HUES6 (cell line): ENCODE measurements at regions not wholly inside any gene's neighbourhood (a gene's known extent, or its start where the extent isn't known, plus 50 kb on each side); places are given as distances from the start of the nearest gene placed in this dataset.
"Not testable (repeated sequence)": the region's sequence is repeated elsewhere in the genome, so short reads cannot be mapped to it uniquely, and the experiment has no call there.

Experiments used
- H3K27ac ChIP-seq: 2 replicates; pipeline ENCODE4 v1.7.0; 2013; ENCODE audit warnings: low read depth, mild to moderate bottlenecking, low read length, inconsistent platforms
- H3K27me3 ChIP-seq: 2 replicates; pipeline ENCODE4 v1.6.1; 2013; ENCODE audit warnings: low read length; ENCODE audit not compliant: control insufficient read depth, insufficient read depth
- H3K36me3 ChIP-seq: 2 replicates; pipeline ENCODE4 v1.6.1; 2013; ENCODE audit warnings: low read length; ENCODE audit not compliant: control insufficient read depth, insufficient read depth
- H3K4me1 ChIP-seq: 2 replicates; pipeline ENCODE4 v1.6.1; 2013; ENCODE audit warnings: low read length; ENCODE audit not compliant: control insufficient read depth, insufficient read depth
- H3K4me3 ChIP-seq: 2 replicates; pipeline ENCODE4 v1.5.1; 2013; ENCODE audit warnings: low read depth, low read length
- H3K9ac ChIP-seq: one replicate; pipeline ENCODE4 v1.6.1; 2013; ENCODE audit warnings: mild to moderate bottlenecking, low read length
- H3K9me3 ChIP-seq: 2 replicates; pipeline ENCODE4 v1.6.1; 2013; ENCODE audit warnings: low read depth, low read length; ENCODE audit not compliant: control insufficient read depth, insufficient read depth

DNA sequence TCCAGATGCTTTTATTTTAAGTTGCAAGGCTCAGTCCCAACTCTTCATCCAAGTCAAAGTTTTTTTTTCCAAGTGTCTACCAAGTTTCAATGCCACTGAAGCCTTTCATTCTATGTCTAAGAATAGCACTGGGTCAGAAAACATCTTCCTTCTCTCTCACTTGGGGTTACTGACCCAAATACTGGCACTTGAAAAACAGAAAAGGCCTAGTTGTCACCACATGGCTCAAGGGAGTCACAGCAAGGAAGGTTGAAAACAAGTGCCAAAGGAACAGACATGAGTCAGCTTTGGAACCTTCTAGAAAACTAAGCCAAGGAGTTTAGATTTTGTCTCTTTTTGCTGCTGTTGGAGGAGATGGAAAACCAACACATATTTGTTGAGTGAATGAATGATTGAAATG, 146.5 kb downstream of the COPS8 start:
- H3K9me3 ChIP-seq: 0 out of 2 replicates have a peak, but pooled peaks cover 4% of the 10 kb centered on the region
- no peak overlapping the region for H3K27ac ChIP-seq
- H3K27me3 ChIP-seq: no peaks in the 10 kb centered on the region
- no peaks in the 10 kb centered on the region for H3K36me3 ChIP-seq
- H3K4me3 ChIP-seq: no peak overlapping the region
- H3K9ac ChIP-seq: no peak overlapping the region
- no peaks in the 10 kb centered on the region for H3K4me1 ChIP-seq

DNA sequence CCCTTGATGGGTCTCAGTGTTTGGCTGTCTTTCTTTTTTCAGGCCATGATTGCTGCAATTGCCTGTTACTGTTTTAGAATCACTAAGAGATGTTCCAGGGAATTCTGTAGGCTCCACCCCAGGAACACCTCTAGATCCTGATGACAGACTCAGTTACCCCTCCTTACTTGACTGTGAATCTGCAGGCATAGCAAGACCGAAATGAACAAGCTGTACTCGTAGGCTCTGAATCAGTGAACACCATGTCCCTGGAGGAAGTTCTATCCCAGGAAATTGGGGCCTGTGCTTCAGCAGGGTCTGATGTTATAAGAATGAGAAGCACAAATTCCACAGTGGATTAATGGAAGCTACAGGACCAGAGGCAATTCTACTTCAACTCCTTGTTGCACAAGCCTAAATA, 148.6 kb downstream of the COPS8 start:
- H3K36me3 ChIP-seq: no peaks in the 10 kb centered on the region
- no peak overlapping the region for H3K4me3 ChIP-seq
- H3K27ac ChIP-seq: no peak overlapping the region
- peaks cover 7% of the 10 kb centered on the region for H3K9me3 ChIP-seq
- H3K27me3 ChIP-seq: no peaks in the 10 kb centered on the region
- no peaks in the 10 kb centered on the region for H3K4me1 ChIP-seq
- no peak overlapping the region for H3K9ac ChIP-seq

- peaks cover 14% of the 10 kb centered on the region for H3K9me3 ChIP-seq
- no peaks in the 10 kb centered on the region for H3K4me1 ChIP-seq
- H3K4me3 ChIP-seq: no peak overlapping the region
- H3K9ac ChIP-seq: no peak overlapping the region
- H3K27me3 ChIP-seq: no peaks in the 10 kb centered on the region
- no peak overlapping the region for H3K27ac ChIP-seq
- no peaks in the 10 kb centered on the region for H3K36me3 ChIP-seq
Observed at GRCh38 chr2:237235383-237236095, 149.8 kb downstream of the COPS8 start.

DNA sequence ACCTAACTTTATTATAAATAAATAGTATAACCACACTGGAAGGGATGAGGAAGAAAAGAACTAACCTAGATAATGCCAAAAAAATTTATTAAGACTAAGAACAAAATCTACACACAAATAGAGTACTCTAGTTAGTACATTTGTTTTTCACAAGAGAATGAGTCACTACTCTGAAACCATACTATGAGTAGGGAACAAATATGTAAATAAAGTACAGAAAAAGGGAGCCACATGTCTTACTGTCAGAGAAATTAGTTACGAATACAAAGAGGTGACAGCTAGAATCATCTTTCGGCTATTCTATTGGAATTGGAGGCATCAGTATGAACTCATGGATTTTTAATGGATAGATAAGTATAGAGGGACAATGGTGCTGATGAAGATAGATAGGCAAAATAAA, 150.5 kb downstream of the COPS8 start:
- Histone ChIP-seq H3K9ac (no peak overlapping the region), H3K27ac (no peak overlapping the region), H3K27me3 (no peaks in the 10 kb centered on the region), H3K4me1 (no peaks in the 10 kb centered on the region), H3K36me3 (no peaks in the 10 kb centered on the region), H3K4me3 (no peak overlapping the region), H3K9me3 (peaks cover 19% of the 10 kb centered on the region)

GRCh38 chr2:237238249-237238648, 152.6 kb downstream of the COPS8 start:
- Histone ChIP-seq H3K4me1 (no peaks in the 10 kb centered on the region), H3K27ac (no peak overlapping the region), H3K9ac (no peak overlapping the region), H3K9me3 (peaks cover 39% of the 10 kb centered on the region), H3K36me3 (no peaks in the 10 kb centered on the region), H3K27me3 (no peaks in the 10 kb centered on the region), H3K4me3 (no peak overlapping the region)

DNA sequence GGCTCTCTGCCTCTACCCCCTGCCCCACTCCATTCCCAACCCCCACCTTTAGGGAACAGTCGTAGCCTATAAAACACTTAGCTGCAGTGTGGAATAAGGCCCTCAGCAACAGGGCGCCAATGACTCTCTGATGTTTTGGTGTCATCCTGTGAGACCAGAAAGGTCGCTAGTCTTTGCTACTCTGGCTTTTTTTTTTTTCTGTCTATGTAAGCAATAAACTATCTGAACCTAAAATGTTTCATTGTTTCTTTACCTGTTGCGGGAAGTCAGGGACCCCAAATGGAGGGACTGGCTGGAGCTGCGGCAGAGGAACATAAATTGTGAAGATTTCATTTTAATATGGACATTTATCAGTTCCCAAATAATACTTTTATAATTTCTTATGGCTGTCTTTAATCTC, 154.6 kb downstream of the COPS8 start:
- H3K9me3 ChIP-seq: peaks cover 51% of the 10 kb centered on the region
- no peaks in the 10 kb centered on the region for H3K27me3 ChIP-seq
- no peak overlapping the region for H3K27ac ChIP-seq
- H3K4me3 ChIP-seq: no peak overlapping the region
- H3K9ac ChIP-seq: no peak overlapping the region
- no peaks in the 10 kb centered on the region for H3K4me1 ChIP-seq
- H3K36me3 ChIP-seq: no peaks in the 10 kb centered on the region

DNA sequence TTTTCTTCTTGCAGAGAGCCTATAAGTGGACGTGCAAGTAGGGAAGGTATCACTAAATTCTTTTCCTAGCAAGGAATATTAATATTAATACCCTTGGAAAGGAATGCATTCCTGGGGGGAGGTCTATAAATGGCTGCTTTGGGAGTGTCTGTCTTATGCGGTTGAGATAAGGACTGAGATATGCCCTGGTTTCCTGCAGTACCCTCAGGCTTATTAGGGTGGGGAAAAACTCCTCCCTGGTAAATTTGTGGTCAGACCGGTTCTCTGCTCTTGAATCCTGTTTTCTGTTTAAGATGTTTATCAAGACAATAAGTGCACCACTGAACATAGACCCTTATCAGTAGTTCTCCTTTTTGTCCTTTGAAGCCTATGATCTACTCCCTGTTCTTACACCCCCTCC, 155.2 kb downstream of the COPS8 start:
- peaks cover 51% of the 10 kb centered on the region for H3K9me3 ChIP-seq
- not testable (repeated sequence) for H3K4me3 ChIP-seq, H3K9ac ChIP-seq, H3K27me3 ChIP-seq, H3K36me3 ChIP-seq, H3K27ac ChIP-seq, H3K4me1 ChIP-seq

DNA sequence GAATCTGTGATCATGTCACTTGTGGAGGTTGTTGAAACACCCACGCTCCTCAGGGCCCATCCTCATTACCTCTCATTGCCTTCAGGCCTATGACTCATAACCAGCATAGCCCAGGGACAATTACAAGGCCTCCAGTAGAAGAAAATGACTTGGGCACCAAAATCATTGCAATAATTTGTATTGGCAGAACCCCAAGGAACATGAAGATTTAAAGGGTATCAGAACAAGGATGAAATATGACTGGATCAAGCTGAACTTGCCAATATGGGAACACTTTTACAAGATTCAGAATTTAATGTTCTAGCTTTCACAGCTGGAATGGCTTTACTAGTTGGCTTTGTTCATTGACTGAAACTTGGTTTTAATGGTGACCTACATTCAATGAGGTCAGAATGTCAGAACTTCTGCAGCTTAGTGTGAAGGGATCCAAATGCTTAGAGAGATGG, 156.4 kb downstream of the COPS8 start:
- H3K27me3 ChIP-seq: no peaks in the 10 kb centered on the region
- no peaks in the 10 kb centered on the region for H3K36me3 ChIP-seq
- H3K27ac ChIP-seq: no peak overlapping the region
- H3K9me3 ChIP-seq: peaks cover 51% of the 10 kb centered on the region
- H3K4me1 ChIP-seq: no peaks in the 10 kb centered on the region
- H3K9ac ChIP-seq: no peak overlapping the region
- no peak overlapping the region for H3K4me3 ChIP-seq

DNA sequence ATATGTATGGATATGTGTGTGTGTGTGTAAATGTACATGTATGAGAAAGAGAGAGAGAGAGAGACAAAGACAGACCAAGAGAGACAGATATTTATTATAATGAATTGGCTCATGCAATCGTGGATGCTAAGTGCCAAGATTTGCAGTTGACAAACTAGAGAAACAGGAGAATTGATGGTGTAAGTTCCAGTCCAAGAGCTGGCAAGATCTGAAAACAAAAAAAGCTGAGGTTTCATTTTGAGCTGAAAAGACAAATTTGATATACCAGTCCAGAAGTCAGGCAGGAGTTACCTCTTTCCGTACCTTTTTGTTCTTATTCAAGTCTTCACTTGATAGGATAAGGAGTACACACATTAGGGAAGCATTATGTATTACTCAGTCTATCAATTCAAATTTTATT, 157.8 kb downstream of the COPS8 start:
- no peaks in the 10 kb centered on the region for H3K36me3 ChIP-seq
- no peaks in the 10 kb centered on the region for H3K27me3 ChIP-seq

GRCh38 chr2:237244178-237244577, 158.5 kb downstream of the COPS8 start:
- H3K27me3 ChIP-seq: no peaks in the 10 kb centered on the region
- H3K4me1 ChIP-seq: no peaks in the 10 kb centered on the region
- no peak overlapping the region for H3K27ac ChIP-seq
- H3K36me3 ChIP-seq: no peaks in the 10 kb centered on the region
- no peak overlapping the region for H3K9ac ChIP-seq
- H3K9me3 ChIP-seq: peaks cover 48% of the 10 kb centered on the region
- H3K4me3 ChIP-seq: no peak overlapping the region

More for the DNA sequence above, 157.8 kb downstream of the COPS8 start:
- Histone ChIP-seq H3K4me3 (no peak overlapping the region), H3K4me1 (no peaks in the 10 kb centered on the region), H3K27ac (no peak overlapping the region), H3K9ac (no peak overlapping the region), H3K9me3 (peaks cover 49% of the 10 kb centered on the region)

DNA sequence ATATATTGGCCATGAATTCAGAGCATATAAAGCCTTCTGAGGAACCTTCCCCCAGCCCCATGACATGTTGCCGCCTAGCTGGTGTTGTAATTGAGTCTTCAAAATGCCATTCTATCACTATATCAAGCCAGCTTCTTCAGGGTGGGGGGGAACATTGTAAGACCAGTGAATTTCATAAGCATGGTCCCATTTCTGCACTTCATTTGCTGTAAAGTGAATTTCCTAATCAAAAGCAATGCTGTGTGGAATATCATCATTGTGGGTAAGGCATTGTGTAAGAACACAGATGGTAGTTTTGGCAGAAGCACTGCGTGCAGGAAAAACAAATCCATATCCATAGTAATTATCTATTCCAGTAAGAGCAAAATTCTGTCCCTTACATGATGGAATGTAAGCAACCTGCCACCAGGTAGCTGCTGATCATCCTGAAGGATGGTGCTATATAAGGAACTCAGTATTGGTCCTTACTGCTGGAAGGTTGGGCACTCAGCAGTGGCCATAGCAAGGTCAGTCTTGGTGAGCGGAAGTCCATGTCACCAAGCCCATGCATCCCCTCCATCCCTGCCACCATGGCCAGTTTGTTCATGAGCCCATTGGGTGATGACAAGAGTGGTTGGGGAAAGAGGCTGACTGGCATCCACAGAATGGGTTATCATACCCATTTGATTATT, 159.4 kb downstream of the COPS8 start:
- no peak overlapping the region for H3K27ac ChIP-seq
- H3K4me1 ChIP-seq: no peaks in the 10 kb centered on the region
- no peaks in the 10 kb centered on the region for H3K27me3 ChIP-seq
- H3K36me3 ChIP-seq: no peaks in the 10 kb centered on the region
- H3K9me3 ChIP-seq: peaks cover 39% of the 10 kb centered on the region
- H3K9ac ChIP-seq: no peak overlapping the region
- H3K4me3 ChIP-seq: no peak overlapping the region
